IMR-90 (cell line): ENCODE measurements at regions not wholly inside any gene's neighbourhood (a gene's known extent, or its start where the extent isn't known, plus 50 kb on each side); places are given as distances from the start of the nearest gene placed in this dataset.

Experiments
- ATAC-seq: fragments of 200-7000 bp; cut with Tn5 transposase; 2 replicates; pipeline ENCODE4 v1.9.1; 2020; ENCODE audit warnings: low read depth, mild to moderate bottlenecking, moderate library complexity
- BruUV-seq: library from RNA; stranded (reverse); fragments of 400-500 nt; replicated peaks from 2 replicates; lab custom pipeline; 2021; lab: Mats Ljungman, UMichigan
- CTCF ChIA-PET: fragments of 300-600 bp; formaldehyde crosslinking; extraction: SDS; loops from one replicate; lab custom pipeline; 2021; ENCODE audit warnings: antibody characterized with exemption; lab: Yijun Ruan, JAX
- POLR2A ChIA-PET: fragments of 300-600 bp; sonication (Branson Sonifier 250); formaldehyde crosslinking; loops from one replicate; lab custom pipeline; 2022; ENCODE audit warnings: antibody characterized with exemption; ENCODE audit not compliant: unreplicated experiment; lab: Charles Lee
- DNase-seq: peaks from one replicate; pipeline ENCODE4 v3.0.0; 2013
- H2AFZ ChIP-seq: replicated peaks from 2 replicates; pipeline ENCODE3; 2013; ENCODE audit warnings: low read length, mild to moderate bottlenecking; ENCODE audit not compliant: poor library complexity
- H2AK5ac ChIP-seq: 2 replicates; pipeline ENCODE4 v1.6.1; 2013; ENCODE audit warnings: low read depth, low read length, inconsistent platforms
- H2AK9ac ChIP-seq: replicated peaks from 2 replicates; pipeline ENCODE3; 2013; ENCODE audit warnings: mild to moderate bottlenecking, low read depth, low read length, moderate library complexity; ENCODE audit not compliant: poor library complexity
- H2BK120ac ChIP-seq: 2 replicates; pipeline ENCODE4 v1.6.1; 2013; ENCODE audit warnings: low read depth, low read length, inconsistent platforms
- H2BK15ac ChIP-seq: 3 replicates; pipeline ENCODE4 v1.6.1; 2013; ENCODE audit warnings: low read depth, low read length, inconsistent platforms
- H2BK20ac ChIP-seq: 2 replicates; pipeline ENCODE4 v1.6.1; 2013; ENCODE audit warnings: low read depth, mild to moderate bottlenecking, inconsistent platforms, low read length, moderate library complexity
- H2BK5ac ChIP-seq: 2 replicates; pipeline ENCODE4 v1.6.1; 2013; ENCODE audit warnings: mild to moderate bottlenecking, low read depth, low read length, inconsistent platforms; ENCODE audit not compliant: poor library complexity, severe bottlenecking
- H3K14ac ChIP-seq: replicated peaks from 2 replicates; pipeline ENCODE4 v1.6.1; 2013; ENCODE audit warnings: low read depth, low read length, inconsistent platforms
- H3K18ac ChIP-seq: 2 replicates; pipeline ENCODE4 v1.6.1; 2013; ENCODE audit warnings: low read depth, low read length, control low read depth
- H3K23ac ChIP-seq: 2 replicates; pipeline ENCODE4 v1.6.1; 2013; ENCODE audit warnings: low read depth, low read length, inconsistent platforms
- H3K27ac ChIP-seq: 2 replicates; pipeline ENCODE4 v1.5.1; 2013; ENCODE audit warnings: mild to moderate bottlenecking, control low read depth, low read length; ENCODE audit not compliant: insufficient read depth
- H3K27me3 ChIP-seq: 2 replicates; pipeline ENCODE4 v1.6.1; 2013; ENCODE audit warnings: low read length; ENCODE audit not compliant: control insufficient read depth, insufficient read depth
- H3K36me3 ChIP-seq: 2 replicates; pipeline ENCODE4 v1.6.1; 2013; ENCODE audit warnings: low read length, mixed read lengths; ENCODE audit not compliant: control insufficient read depth, insufficient read depth
- H3K4ac ChIP-seq: 2 replicates; pipeline ENCODE4 v1.6.1; 2013; ENCODE audit warnings: low read depth, low read length, inconsistent platforms
- H3K4me1 ChIP-seq: 2 replicates; pipeline ENCODE4 v1.6.1; 2013; ENCODE audit warnings: low read length, mixed read lengths; ENCODE audit not compliant: control insufficient read depth, insufficient read depth
- H3K4me2 ChIP-seq: 2 replicates; pipeline ENCODE4 v1.6.1; 2013; ENCODE audit warnings: low read depth, mild to moderate bottlenecking, control low read depth, low read length, moderate library complexity
- H3K4me3 ChIP-seq: 2 replicates; pipeline ENCODE4 v1.5.1; 2013; ENCODE audit warnings: low read depth, mild to moderate bottlenecking, control low read depth, low read length, moderate library complexity; ENCODE audit not compliant: insufficient read depth
- H3K56ac ChIP-seq: 2 replicates; pipeline ENCODE4 v1.6.1; 2013; ENCODE audit warnings: low read length, inconsistent platforms; ENCODE audit not compliant: insufficient read depth; ENCODE audit errors: extremely low read depth
- H3K79me1 ChIP-seq, 2 experiments: 2 replicates each; pipeline ENCODE4 v1.6.1; 2013; ENCODE audit warnings: low read length in 2 of 2, inconsistent platforms in 1 of 2, low read depth in 1 of 2
- H3K9ac ChIP-seq: 2 replicates; pipeline ENCODE4 v1.6.1; 2013; ENCODE audit warnings: low read depth, low read length, control low read depth
- H3K9me1 ChIP-seq: 2 replicates; pipeline ENCODE4 v1.6.1; 2013; ENCODE audit warnings: low read length, inconsistent platforms; ENCODE audit not compliant: insufficient read depth
- H3K9me3 ChIP-seq: 2 replicates; pipeline ENCODE4 v1.6.1; 2013; ENCODE audit warnings: low read length; ENCODE audit not compliant: control insufficient read depth, insufficient read depth
- H4K20me1 ChIP-seq: 2 replicates; pipeline ENCODE4 v1.6.1; 2013; ENCODE audit warnings: low read length, inconsistent platforms; ENCODE audit not compliant: insufficient read depth
- H4K5ac ChIP-seq: 2 replicates; pipeline ENCODE4 v1.6.1; 2013; ENCODE audit warnings: mild to moderate bottlenecking, low read depth, low read length, control low read depth
- H4K8ac ChIP-seq, 2 experiments: 2 replicates each; pipeline ENCODE4 v1.6.1; 2013; ENCODE audit warnings: low read depth in 2 of 2, low read length in 2 of 2, control low read depth in 1 of 2, inconsistent platforms in 1 of 2
- H4K91ac ChIP-seq: 2 replicates; pipeline ENCODE4 v1.6.1; 2013; ENCODE audit warnings: low read depth, low read length, inconsistent platforms; ENCODE audit not compliant: insufficient read depth
- BHLHE40 ChIP-seq: fragments of 150-350 bp; IDR thresholded peaks from 2 replicates; pipeline ENCODE4 v1.6.1; 2016; ENCODE audit warnings: mild to moderate bottlenecking, low read depth, low read length
- MXI1 ChIP-seq: IDR thresholded peaks from 2 replicates; pipeline ENCODE4 v1.6.1; 2012; ENCODE audit warnings: low read depth, mild to moderate bottlenecking, low read length, moderate library complexity, borderline replicate concordance
- WGBS, 2 experiments: methylation state at CpG; one replicate each; pipeline versions ENCODE4 v1.1.5 to v1.1.7; 2013; ENCODE audit warnings: missing lambda C conversion rate in 2 of 2; ENCODE audit not compliant: insufficient read length in 1 of 2; ENCODE audit errors: extremely low coverage in 2 of 2; 5-methylcytosine and 5-hydroxymethylcytosine counted together
- dilution Hi-C: fragments of 300-500 bp; cut with HindIII; formaldehyde crosslinking; loops from one replicate; pipeline ENCODE4 v1.14.3; 2018; ENCODE audit warnings: low sequenced_read_pairs; ENCODE audit not compliant: unreplicated experiment
- in situ Hi-C: fragments of 300-500 bp; cut with MboI; formaldehyde crosslinking; loops from 3 replicates; pipeline ENCODE4 v1.14.3; 2019; ENCODE audit warnings: low sequenced_read_pairs, inconsistent platforms, mixed read lengths
- intact Hi-C: fragments of 100-400 bp; cut with micrococcal nuclease; formaldehyde crosslinking; loops from 2 replicates; pipeline ENCODE4 v1.10.0; 2022

- dilution Hi-C loops = no loop called here
- no peak overlapping the region for H3K27ac ChIP-seq
Observed at GRCh38 chr12:94783343-94783742, 133.0 kb upstream of the TMCC3 start.

More at GRCh38 chr12:94783343-94783742, 133.0 kb upstream of the TMCC3 start:
- H3K18ac ChIP-seq = no peak overlapping the region
- H2BK20ac ChIP-seq = no peak overlapping the region
- H3K4me2 ChIP-seq = no peak overlapping the region
- ChIA-PET CTCF (interaction anchor here (0.6 kb wide), 1 partner anchor 197 kb away, joined by 3 read pairs; no protein-coding TSS in a partner anchor), POLR2A (no interaction called here)
- ATAC-seq (no peak; the same call in 1 of the 2 replicates), DNase-seq (no peak)
- no CpG with 5 or more reads among the region's 3 CpGs for WGBS, 2 experiments
- H2BK15ac ChIP-seq = no peak overlapping the region
- H4K20me1 ChIP-seq = no peaks in the 10 kb centered on the region
- intact Hi-C loops (no loop called here), in situ Hi-C loops (no loop called here)
- no peaks in the 10 kb centered on the region for H3K79me1 ChIP-seq
- no peak overlapping the region for H3K56ac ChIP-seq
- no peak overlapping the region for H3K14ac ChIP-seq
- no peak overlapping the region for H4K91ac ChIP-seq
- no peak overlapping the region for H4K8ac ChIP-seq
- H3K23ac ChIP-seq = no peak overlapping the region
- no peak overlapping the region for H4K5ac ChIP-seq
- no peak overlapping the region for H3K4ac ChIP-seq
- H3K9ac ChIP-seq = no peak overlapping the region
- H2BK120ac ChIP-seq = no peak overlapping the region
- BruUV-seq = no TSS peak
- TF ChIP-seq BHLHE40 (no peak), MXI1 (no peak)
- H3K4me3 ChIP-seq = no peak overlapping the region
- no peaks in the 10 kb centered on the region for H3K9me3 ChIP-seq
- no peaks in the 10 kb centered on the region for H3K36me3 ChIP-seq
- no peak overlapping the region for H2AFZ ChIP-seq
- no peak overlapping the region for H2AK5ac ChIP-seq
- H3K27me3 ChIP-seq = peaks cover 2% of the 10 kb centered on the region
- H3K4me1 ChIP-seq = no peaks in the 10 kb centered on the region; the same call in 1 of the 2 replicates
- H3K9me1 ChIP-seq = no peaks in the 10 kb centered on the region
- no peak overlapping the region for H2BK5ac ChIP-seq
- no peak overlapping the region for H2AK9ac ChIP-seq
